ENCODE measurements at regions not wholly inside any gene's neighbourhood (a gene's known extent, or its start where the extent isn't known, plus 50 kb on each side); places are given as distances from the start of the nearest gene placed in this dataset.
"Not testable (repeated sequence)": the region's sequence is repeated elsewhere in the genome, so short reads cannot be mapped to it uniquely, and the experiment has no call there.

- no peak for DNase-seq
Measured at GRCh38 chr19:28307963-28308362, 905.0 kb downstream of the UQCRFS1 start.

- no peak for DNase-seq
Measured at GRCh38 chr19:28307487-28307886, 905.5 kb downstream of the UQCRFS1 start.

- DNase-seq, result no peak
Measured at GRCh38 chr19:28305513-28305912, 907.4 kb downstream of the UQCRFS1 start.

GRCh38 chr19:28303502-28303901, 909.4 kb downstream of the UQCRFS1 start:
- no peak for DNase-seq

- DNase-seq, result no peak
Measured at GRCh38 chr19:28301961-28302360, 911.0 kb downstream of the UQCRFS1 start.

GRCh38 chr19:28301463-28301862, 911.5 kb downstream of the UQCRFS1 start:
- no peak for DNase-seq

- no peak for DNase-seq
Measured at GRCh38 chr19:28299649-28300048, 913.3 kb downstream of the UQCRFS1 start.

- no peak for DNase-seq
Measured at GRCh38 chr19:28297586-28298157, 915.3 kb downstream of the UQCRFS1 start.

GRCh38 chr19:28297036-28297435, 915.9 kb downstream of the UQCRFS1 start:
- DNase-seq, result no peak

- DNase-seq, result no peak
Measured at GRCh38 chr19:28296506-28296905, 916.4 kb downstream of the UQCRFS1 start.

GRCh38 chr19:28294975-28295374, 918.0 kb downstream of the UQCRFS1 start:
- DNase-seq, result not testable (repeated sequence)

- no peak for DNase-seq
Measured at GRCh38 chr19:28294395-28294794, 918.6 kb downstream of the UQCRFS1 start.

- DNase-seq, result no peak
Measured at GRCh38 chr19:28293685-28294084, 919.3 kb downstream of the UQCRFS1 start.

- DNase-seq, result no peak
Measured at GRCh38 chr19:28292822-28293500, 920.0 kb downstream of the UQCRFS1 start.

- no peak for DNase-seq
Measured at GRCh38 chr19:28291874-28292273, 921.1 kb downstream of the UQCRFS1 start.

- DNase-seq, result no peak
Measured at GRCh38 chr19:28290963-28291657, 921.8 kb downstream of the UQCRFS1 start.

GRCh38 chr19:28289295-28290063, 923.5 kb downstream of the UQCRFS1 start:
- peak in 52 of 56 donors; percentile 8 to 78 (median 47) for DNase-seq

GRCh38 chr19:28288572-28289264, 924.2 kb downstream of the UQCRFS1 start:
- no peak for DNase-seq

GRCh38 chr19:28285917-28286316, 927.0 kb downstream of the UQCRFS1 start:
- no peak for DNase-seq

GRCh38 chr19:28285078-28285477, 927.9 kb downstream of the UQCRFS1 start:
- DNase-seq, result no peak

GRCh38 chr19:28284389-28284788, 928.6 kb downstream of the UQCRFS1 start:
- no peak for DNase-seq

Data from amygdala (tissue), 56 donors.